NCI-H748 (cell line): ENCODE measurements at regions not wholly inside any gene's neighbourhood (a gene's known extent, or its start where the extent isn't known, plus 50 kb on each side); places are given as distances from the start of the nearest gene placed in this dataset.

Experiments
- DNase-seq: peaks from one replicate; lab custom pipeline; 2025; ENCODE audit not compliant: unreplicated experiment; lab: John Stamatoyannopoulos, UW

GRCh38 chr16:79876332-79876730 is 275.8 kb upstream of the MAF start:
- no peak for DNase-seq

GRCh38 chr16:79874391-79874790 is 273.9 kb upstream of the MAF start:
- DNase-seq, result no peak

- DNase-seq, result no peak
Measured at GRCh38 chr16:79873825-79874224, 273.3 kb upstream of the MAF start.

GRCh38 chr16:79871906-79872305 is 271.4 kb upstream of the MAF start:
- no peak for DNase-seq

GRCh38 chr16:79870016-79870886 is 269.7 kb upstream of the MAF start:
- DNase-seq, result no peak

GRCh38 chr16:79869304-79870015 is 268.9 kb upstream of the MAF start:
- no peak for DNase-seq

GRCh38 chr16:79868841-79869240 is 268.3 kb upstream of the MAF start:
- DNase-seq, result no peak

- DNase-seq, result no peak
Measured at GRCh38 chr16:79867425-79867997, 267.0 kb upstream of the MAF start.

- no peak for DNase-seq
Measured at GRCh38 chr16:79865918-79866317, 265.4 kb upstream of the MAF start.

GRCh38 chr16:79864781-79865391 is 264.3 kb upstream of the MAF start:
- DNase-seq, result no peak

GRCh38 chr16:79864032-79864780 is 263.7 kb upstream of the MAF start:
- DNase-seq, result no peak

- DNase-seq, result no peak
Measured at GRCh38 chr16:79863128-79864031, 262.8 kb upstream of the MAF start.

GRCh38 chr16:79862601-79863000 is 262.1 kb upstream of the MAF start:
- no peak for DNase-seq

GRCh38 chr16:79856581-79856980 is 256.0 kb upstream of the MAF start:
- DNase-seq, result no peak

- no peak for DNase-seq
Measured at GRCh38 chr16:79850348-79850747, 249.8 kb upstream of the MAF start.

- DNase-seq, result peak; percentile 28
Measured at GRCh38 chr16:79849119-79849518, 248.6 kb upstream of the MAF start.

GRCh38 chr16:79848719-79849118 is 248.2 kb upstream of the MAF start:
- no peak for DNase-seq

- no peak for DNase-seq
Measured at GRCh38 chr16:79847569-79847968, 247.0 kb upstream of the MAF start.

- no peak for DNase-seq
Measured at GRCh38 chr16:79847101-79847500, 246.6 kb upstream of the MAF start.

GRCh38 chr16:79845734-79846135 is 245.2 kb upstream of the MAF start:
- no peak for DNase-seq
